ENCODE measurements at regions not wholly inside any gene's neighbourhood (a gene's known extent, or its start where the extent isn't known, plus 50 kb on each side); places are given as distances from the start of the nearest gene placed in this dataset.

- TF ChIP-seq POLR2A (conservative IDR thresholded peaks at IDR 0.05) (no peak), BHLHE40 (IDR thresholded peaks at IDR 0.05; ENCODE audit: low read length) (no peak), BRCA1 (IDR thresholded peaks at IDR 0.05) (no peak), BRCA1 (CRISPR knock-in tag; IDR thresholded peaks at IDR 0.05) (no peak), ZNF318 (IDR thresholded peaks at IDR 0.05; ENCODE audit: borderline replicate concordance in 1 of 2, low read depth in 1 of 2) (no peak), JUN (IDR thresholded peaks at IDR 0.05; ENCODE audit: borderline replicate concordance, low read depth, low read length) (no peak), JUN (CRISPR knock-in tag; IDR thresholded peaks at IDR 0.05; ENCODE audit: borderline replicate concordance) (no peak), CEBPG (CRISPR knock-in tag; IDR thresholded peaks at IDR 0.05) (no peak), CEBPG (tag; conservative IDR thresholded peaks at IDR 0.05 in 1 of 2, IDR thresholded peaks at IDR 0.05 in 1 of 2) (no peak), CBX3 (IDR thresholded peaks at IDR 0.05; ENCODE audit: borderline replicate concordance in 1 of 2, low read length in 2 of 2) (no peak), CHD2 (IDR thresholded peaks at IDR 0.05; ENCODE audit: low read depth, low read length) (no peak), ZBTB1 (CRISPR knock-in tag; IDR thresholded peaks at IDR 0.05; ENCODE audit: borderline replicate concordance, low read depth) (no peak), PCBP1 (IDR thresholded peaks at IDR 0.05; ENCODE audit: low read depth, low read length, poor library complexity, severe bottlenecking) (no peak)
These were observed 362.6 kb upstream of the DLGAP1 start for GRCh38 chr18:4817665-4818064.
